ENCODE measurements at regions not wholly inside any gene's neighbourhood (a gene's known extent, or its start where the extent isn't known, plus 50 kb on each side); places are given as distances from the start of the nearest gene placed in this dataset.

DNA sequence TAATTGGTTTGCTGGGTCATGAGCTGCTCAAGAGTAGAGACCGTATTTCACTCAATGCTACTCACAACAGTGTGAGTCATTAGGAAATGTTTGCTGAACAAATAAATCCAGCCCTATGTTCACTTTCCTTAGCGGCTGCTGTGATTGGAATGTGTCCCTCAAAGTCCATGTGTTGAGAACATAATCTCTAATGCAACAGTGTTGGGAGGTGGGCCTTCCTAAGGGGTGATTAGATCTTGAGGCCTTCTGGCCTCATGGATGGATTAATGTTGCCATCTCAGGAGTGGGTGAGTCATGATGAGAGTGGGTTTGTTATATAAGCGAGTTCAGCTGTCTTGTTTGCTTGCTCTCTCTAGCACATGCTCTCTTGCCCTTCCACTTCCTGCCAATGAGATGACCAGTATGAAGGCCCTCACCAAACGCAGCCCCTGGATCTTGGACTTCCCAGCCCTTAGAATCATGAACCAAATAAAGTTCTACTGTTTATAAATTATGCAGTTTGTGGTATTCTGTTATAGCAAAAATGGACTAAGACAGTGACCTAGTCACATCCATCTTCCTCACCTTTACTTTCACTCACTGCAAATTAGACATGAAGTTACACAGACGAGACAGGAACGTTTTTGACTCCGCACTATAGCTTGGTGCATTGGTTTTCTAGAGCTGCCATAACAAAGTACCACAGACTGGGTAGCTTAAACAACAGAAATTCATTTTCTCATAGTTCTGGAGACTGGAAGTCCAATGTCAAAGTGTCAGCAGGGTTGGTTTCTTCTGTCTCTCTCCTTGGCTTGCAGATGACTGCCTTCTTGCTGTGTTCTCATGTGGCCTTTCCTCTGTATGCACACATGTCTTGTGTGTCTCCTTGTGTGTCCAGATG, 50.9 kb upstream of the FAM169A start:
- TF ChIP-seq, protein P1, sequence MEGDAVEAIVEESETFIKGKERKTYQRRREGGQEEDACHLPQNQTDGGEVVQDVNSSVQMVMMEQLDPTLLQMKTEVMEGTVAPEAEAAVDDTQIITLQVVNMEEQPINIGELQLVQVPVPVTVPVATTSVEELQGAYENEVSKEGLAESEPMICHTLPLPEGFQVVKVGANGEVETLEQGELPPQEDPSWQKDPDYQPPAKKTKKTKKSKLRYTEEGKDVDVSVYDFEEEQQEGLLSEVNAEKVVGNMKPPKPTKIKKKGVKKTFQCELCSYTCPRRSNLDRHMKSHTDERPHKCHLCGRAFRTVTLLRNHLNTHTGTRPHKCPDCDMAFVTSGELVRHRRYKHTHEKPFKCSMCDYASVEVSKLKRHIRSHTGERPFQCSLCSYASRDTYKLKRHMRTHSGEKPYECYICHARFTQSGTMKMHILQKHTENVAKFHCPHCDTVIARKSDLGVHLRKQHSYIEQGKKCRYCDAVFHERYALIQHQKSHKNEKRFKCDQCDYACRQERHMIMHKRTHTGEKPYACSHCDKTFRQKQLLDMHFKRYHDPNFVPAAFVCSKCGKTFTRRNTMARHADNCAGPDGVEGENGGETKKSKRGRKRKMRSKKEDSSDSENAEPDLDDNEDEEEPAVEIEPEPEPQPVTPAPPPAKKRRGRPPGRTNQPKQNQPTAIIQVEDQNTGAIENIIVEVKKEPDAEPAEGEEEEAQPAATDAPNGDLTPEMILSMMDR (conservative IDR thresholded peaks at IDR 0.05) = no peak
- TF ChIP-seq ZFX (IDR thresholded peaks at IDR 0.05) = no peak
